HL-60 (cell line): ENCODE measurements at regions not wholly inside any gene's neighbourhood (a gene's known extent, or its start where the extent isn't known, plus 50 kb on each side); places are given as distances from the start of the nearest gene placed in this dataset.

ENCODE experiments used
- DNase-seq, 2 experiments: peaks; one replicate each; pipeline ENCODE4 v3.0.0-alpha.2; 2010 to 2020; ENCODE audit warnings: low read depth in 1 of 2, low spot score in 1 of 2
- H3K27ac ChIP-seq: fragments of 250-450 bp; sonication (Bioruptor Pico); replicated peaks from 2 replicates; pipeline ENCODE4 v1.5.1; 2020; ENCODE audit warnings: mild to moderate bottlenecking, moderate library complexity
- H3K27me3 ChIP-seq: fragments of 250-450 bp; sonication (Bioruptor Pico); 2 replicates; pipeline ENCODE4 v1.5.1; 2021; ENCODE audit warnings: mild to moderate bottlenecking, moderate library complexity; ENCODE audit not compliant: insufficient read depth, poor library complexity, severe bottlenecking
- H3K4me3 ChIP-seq: replicated peaks from 2 replicates; pipeline ENCODE4 v1.5.1; 2011; ENCODE audit warnings: mild to moderate bottlenecking, control low read depth, low read length; ENCODE audit not compliant: insufficient read depth
- CTCF ChIP-seq: IDR thresholded peaks from one replicate; pipeline ENCODE4 v1.5.1; 2011; ENCODE audit warnings: low read length, control low read depth, inconsistent platforms; ENCODE audit not compliant: insufficient read depth
- GABPA ChIP-seq: IDR thresholded peaks from 2 replicates; pipeline ENCODE4 v1.6.1; 2012; ENCODE audit warnings: low read depth
- POLR2AphosphoS5 ChIP-seq: IDR thresholded peaks from 2 replicates; pipeline ENCODE4 v1.6.1; 2012; ENCODE audit warnings: low read depth
- REST ChIP-seq: IDR thresholded peaks from 2 replicates; pipeline ENCODE4 v1.6.1; 2012; ENCODE audit warnings: low read depth; ENCODE audit not compliant: insufficient replicate concordance
- SPI1 ChIP-seq: IDR thresholded peaks from 2 replicates; pipeline ENCODE4 v1.6.1; 2012; ENCODE audit warnings: low read depth, mild to moderate bottlenecking, borderline replicate concordance

- H3K27ac ChIP-seq = no peak overlapping the region
- H3K27me3 ChIP-seq = no peaks in the 10 kb centered on the region
- DNase-seq = no peak
- no peak overlapping the region for H3K4me3 ChIP-seq
- TF ChIP-seq CTCF (no peak), GABPA (no peak), POLR2AphosphoS5 (no peak), SPI1 (no peak), REST (no peak)
These were observed 192.6 kb upstream of the KIF2B start for GRCh38 chr17:53630115-53630514.

- no peak overlapping the region for H3K4me3 ChIP-seq
- TF ChIP-seq REST (no peak), POLR2AphosphoS5 (no peak), SPI1 (no peak), GABPA (no peak), CTCF (no peak)
- H3K27ac ChIP-seq = no peak overlapping the region
- H3K27me3 ChIP-seq = no peaks in the 10 kb centered on the region
- no peak for DNase-seq
These were observed 193.5 kb upstream of the KIF2B start for GRCh38 chr17:53629188-53629587.

- DNase-seq = no peak
- Histone ChIP-seq H3K4me3 (no peak overlapping the region), H3K27me3 (no peaks in the 10 kb centered on the region), H3K27ac (no peak overlapping the region)
- TF ChIP-seq CTCF = no peak
- no peak for TF ChIP-seq REST
- no peak for TF ChIP-seq POLR2AphosphoS5
- no peak for TF ChIP-seq SPI1
- TF ChIP-seq GABPA = no peak
These were observed 194.7 kb upstream of the KIF2B start for GRCh38 chr17:53628011-53628410.
